H1 (cell line): ENCODE measurements at regions not wholly inside any gene's neighbourhood (a gene's known extent, or its start where the extent isn't known, plus 50 kb on each side); places are given as distances from the start of the nearest gene placed in this dataset.

ENCODE experiments used
- BACH1 ChIP-seq: IDR thresholded peaks from 2 replicates; pipeline ENCODE4 v1.6.1; 2012; ENCODE audit warnings: low read length, improper control_type of control experiment
- CHD2 ChIP-seq: IDR thresholded peaks from 2 replicates; pipeline ENCODE4 v1.6.1; 2012; ENCODE audit warnings: low read length, improper control_type of control experiment
- EP300 ChIP-seq, 2 experiments: IDR thresholded peaks; 1 replicate in 1 of 2; 2 replicates in 1 of 2; pipeline ENCODE4 v1.6.1; 2011 to 2012; ENCODE audit warnings: low read depth in 2 of 2, low read length in 2 of 2, mild to moderate bottlenecking in 2 of 2, borderline replicate concordance in 1 of 2, inconsistent platforms in 1 of 2, moderate library complexity in 1 of 2
- GABPA ChIP-seq: IDR thresholded peaks from 2 replicates; pipeline ENCODE4 v1.6.1; 2011; ENCODE audit warnings: mild to moderate bottlenecking, low read length, moderate library complexity, borderline replicate concordance; ENCODE audit not compliant: insufficient read depth
- KDM1A ChIP-seq: fragments of 200-600, 300-600 bp; sonication (generic); IDR thresholded peaks from 2 replicates; pipeline ENCODE4 v1.7.1; 2016; ENCODE audit warnings: mild to moderate bottlenecking, low read length, borderline replicate concordance
- RFX5 ChIP-seq: IDR thresholded peaks from 2 replicates; pipeline ENCODE4 v1.6.1; 2011; ENCODE audit warnings: low read depth, low read length, improper control_type of control experiment, borderline replicate concordance
- RNF2 ChIP-seq: fragments of 200-900, 300-1000 bp; sonication (generic); IDR thresholded peaks from 2 replicates; pipeline ENCODE4 v1.7.1; 2016; ENCODE audit warnings: borderline replicate concordance, low read depth, mild to moderate bottlenecking, antibody characterized with exemption, low read length; ENCODE audit not compliant: poor library complexity, severe bottlenecking; ENCODE audit errors: missing control alignments
- SP1 ChIP-seq: IDR thresholded peaks from 2 replicates; pipeline ENCODE4 v1.6.1; 2011; ENCODE audit warnings: low read depth, low read length
- SP2 ChIP-seq: IDR thresholded peaks from 2 replicates; pipeline ENCODE4 v1.6.1; 2012; ENCODE audit warnings: mild to moderate bottlenecking, low read length, inconsistent platforms
- TAF1 ChIP-seq: IDR thresholded peaks from 2 replicates; pipeline ENCODE4 v1.6.1; 2011; ENCODE audit warnings: mild to moderate bottlenecking, low read depth, low read length
- TBP ChIP-seq: IDR thresholded peaks from 2 replicates; pipeline ENCODE4 v1.6.1; 2011; ENCODE audit warnings: low read depth, low read length, improper control_type of control experiment
- YY1 ChIP-seq: IDR thresholded peaks from 2 replicates; pipeline ENCODE4 v1.6.1; 2011; ENCODE audit warnings: low read depth, mild to moderate bottlenecking, low read length
- TF ChIP-seq, protein P1 (sequence below), 3 experiments: IDR thresholded peaks; 1 replicate in 2 of 3; 2 replicates in 1 of 3; pipeline versions ENCODE4 v1.5.1 to v1.6.1; 2011; ENCODE audit warnings: low read length in 3 of 3, mild to moderate bottlenecking in 3 of 3, inconsistent platforms in 2 of 3, low read depth in 1 of 3, moderate library complexity in 1 of 3; ENCODE audit not compliant: insufficient read depth in 1 of 3; ENCODE audit errors: control extremely low read depth in 1 of 3
- TF ChIP-seq, protein P2 (sequence below): fragments of 300-600 bp; sonication (generic); IDR thresholded peaks from 2 replicates; pipeline ENCODE4 v1.7.1; 2012; ENCODE audit warnings: low read length, moderate library complexity, mild to moderate bottlenecking, inconsistent platforms; ENCODE audit not compliant: insufficient replicate concordance

DNA sequence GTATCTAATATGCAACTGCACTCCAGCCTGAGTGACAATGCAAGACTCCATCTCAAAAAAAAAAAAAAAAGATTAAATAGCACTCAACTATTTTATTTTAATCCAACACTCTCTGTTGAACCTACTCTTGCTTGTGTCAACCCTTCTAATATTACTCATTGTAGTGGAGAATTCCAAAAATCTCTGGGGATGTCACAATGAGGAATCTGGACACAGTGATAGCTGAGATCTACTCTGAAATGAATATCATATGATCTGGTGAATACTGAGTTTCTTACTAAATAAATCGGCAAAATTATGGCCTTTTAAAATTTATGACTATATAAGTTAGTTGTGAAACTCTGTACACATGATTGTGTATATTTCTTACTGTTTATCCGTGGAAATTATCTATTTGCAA is 418.2 kb downstream of the BCAT1 start:
- no peak for TF ChIP-seq TBP
- TF ChIP-seq YY1: no peak
- no peak for TF ChIP-seq CHD2
- TF ChIP-seq TAF1: no peak
- TF ChIP-seq RNF2: no peak
- TF ChIP-seq, protein P1, sequence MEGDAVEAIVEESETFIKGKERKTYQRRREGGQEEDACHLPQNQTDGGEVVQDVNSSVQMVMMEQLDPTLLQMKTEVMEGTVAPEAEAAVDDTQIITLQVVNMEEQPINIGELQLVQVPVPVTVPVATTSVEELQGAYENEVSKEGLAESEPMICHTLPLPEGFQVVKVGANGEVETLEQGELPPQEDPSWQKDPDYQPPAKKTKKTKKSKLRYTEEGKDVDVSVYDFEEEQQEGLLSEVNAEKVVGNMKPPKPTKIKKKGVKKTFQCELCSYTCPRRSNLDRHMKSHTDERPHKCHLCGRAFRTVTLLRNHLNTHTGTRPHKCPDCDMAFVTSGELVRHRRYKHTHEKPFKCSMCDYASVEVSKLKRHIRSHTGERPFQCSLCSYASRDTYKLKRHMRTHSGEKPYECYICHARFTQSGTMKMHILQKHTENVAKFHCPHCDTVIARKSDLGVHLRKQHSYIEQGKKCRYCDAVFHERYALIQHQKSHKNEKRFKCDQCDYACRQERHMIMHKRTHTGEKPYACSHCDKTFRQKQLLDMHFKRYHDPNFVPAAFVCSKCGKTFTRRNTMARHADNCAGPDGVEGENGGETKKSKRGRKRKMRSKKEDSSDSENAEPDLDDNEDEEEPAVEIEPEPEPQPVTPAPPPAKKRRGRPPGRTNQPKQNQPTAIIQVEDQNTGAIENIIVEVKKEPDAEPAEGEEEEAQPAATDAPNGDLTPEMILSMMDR (IDR thresholded peaks at IDR 0.05; ENCODE audit: control extremely low read depth in 1 of 3, insufficient read depth in 1 of 3, low read depth in 1 of 3, low read length in 3 of 3): no peak
- no peak for TF ChIP-seq EP300 (IDR thresholded peaks at IDR 0.05; ENCODE audit: borderline replicate concordance in 1 of 2, low read depth in 2 of 2, low read length in 2 of 2)
- no peak for TF ChIP-seq RFX5
- TF ChIP-seq, protein P2, sequence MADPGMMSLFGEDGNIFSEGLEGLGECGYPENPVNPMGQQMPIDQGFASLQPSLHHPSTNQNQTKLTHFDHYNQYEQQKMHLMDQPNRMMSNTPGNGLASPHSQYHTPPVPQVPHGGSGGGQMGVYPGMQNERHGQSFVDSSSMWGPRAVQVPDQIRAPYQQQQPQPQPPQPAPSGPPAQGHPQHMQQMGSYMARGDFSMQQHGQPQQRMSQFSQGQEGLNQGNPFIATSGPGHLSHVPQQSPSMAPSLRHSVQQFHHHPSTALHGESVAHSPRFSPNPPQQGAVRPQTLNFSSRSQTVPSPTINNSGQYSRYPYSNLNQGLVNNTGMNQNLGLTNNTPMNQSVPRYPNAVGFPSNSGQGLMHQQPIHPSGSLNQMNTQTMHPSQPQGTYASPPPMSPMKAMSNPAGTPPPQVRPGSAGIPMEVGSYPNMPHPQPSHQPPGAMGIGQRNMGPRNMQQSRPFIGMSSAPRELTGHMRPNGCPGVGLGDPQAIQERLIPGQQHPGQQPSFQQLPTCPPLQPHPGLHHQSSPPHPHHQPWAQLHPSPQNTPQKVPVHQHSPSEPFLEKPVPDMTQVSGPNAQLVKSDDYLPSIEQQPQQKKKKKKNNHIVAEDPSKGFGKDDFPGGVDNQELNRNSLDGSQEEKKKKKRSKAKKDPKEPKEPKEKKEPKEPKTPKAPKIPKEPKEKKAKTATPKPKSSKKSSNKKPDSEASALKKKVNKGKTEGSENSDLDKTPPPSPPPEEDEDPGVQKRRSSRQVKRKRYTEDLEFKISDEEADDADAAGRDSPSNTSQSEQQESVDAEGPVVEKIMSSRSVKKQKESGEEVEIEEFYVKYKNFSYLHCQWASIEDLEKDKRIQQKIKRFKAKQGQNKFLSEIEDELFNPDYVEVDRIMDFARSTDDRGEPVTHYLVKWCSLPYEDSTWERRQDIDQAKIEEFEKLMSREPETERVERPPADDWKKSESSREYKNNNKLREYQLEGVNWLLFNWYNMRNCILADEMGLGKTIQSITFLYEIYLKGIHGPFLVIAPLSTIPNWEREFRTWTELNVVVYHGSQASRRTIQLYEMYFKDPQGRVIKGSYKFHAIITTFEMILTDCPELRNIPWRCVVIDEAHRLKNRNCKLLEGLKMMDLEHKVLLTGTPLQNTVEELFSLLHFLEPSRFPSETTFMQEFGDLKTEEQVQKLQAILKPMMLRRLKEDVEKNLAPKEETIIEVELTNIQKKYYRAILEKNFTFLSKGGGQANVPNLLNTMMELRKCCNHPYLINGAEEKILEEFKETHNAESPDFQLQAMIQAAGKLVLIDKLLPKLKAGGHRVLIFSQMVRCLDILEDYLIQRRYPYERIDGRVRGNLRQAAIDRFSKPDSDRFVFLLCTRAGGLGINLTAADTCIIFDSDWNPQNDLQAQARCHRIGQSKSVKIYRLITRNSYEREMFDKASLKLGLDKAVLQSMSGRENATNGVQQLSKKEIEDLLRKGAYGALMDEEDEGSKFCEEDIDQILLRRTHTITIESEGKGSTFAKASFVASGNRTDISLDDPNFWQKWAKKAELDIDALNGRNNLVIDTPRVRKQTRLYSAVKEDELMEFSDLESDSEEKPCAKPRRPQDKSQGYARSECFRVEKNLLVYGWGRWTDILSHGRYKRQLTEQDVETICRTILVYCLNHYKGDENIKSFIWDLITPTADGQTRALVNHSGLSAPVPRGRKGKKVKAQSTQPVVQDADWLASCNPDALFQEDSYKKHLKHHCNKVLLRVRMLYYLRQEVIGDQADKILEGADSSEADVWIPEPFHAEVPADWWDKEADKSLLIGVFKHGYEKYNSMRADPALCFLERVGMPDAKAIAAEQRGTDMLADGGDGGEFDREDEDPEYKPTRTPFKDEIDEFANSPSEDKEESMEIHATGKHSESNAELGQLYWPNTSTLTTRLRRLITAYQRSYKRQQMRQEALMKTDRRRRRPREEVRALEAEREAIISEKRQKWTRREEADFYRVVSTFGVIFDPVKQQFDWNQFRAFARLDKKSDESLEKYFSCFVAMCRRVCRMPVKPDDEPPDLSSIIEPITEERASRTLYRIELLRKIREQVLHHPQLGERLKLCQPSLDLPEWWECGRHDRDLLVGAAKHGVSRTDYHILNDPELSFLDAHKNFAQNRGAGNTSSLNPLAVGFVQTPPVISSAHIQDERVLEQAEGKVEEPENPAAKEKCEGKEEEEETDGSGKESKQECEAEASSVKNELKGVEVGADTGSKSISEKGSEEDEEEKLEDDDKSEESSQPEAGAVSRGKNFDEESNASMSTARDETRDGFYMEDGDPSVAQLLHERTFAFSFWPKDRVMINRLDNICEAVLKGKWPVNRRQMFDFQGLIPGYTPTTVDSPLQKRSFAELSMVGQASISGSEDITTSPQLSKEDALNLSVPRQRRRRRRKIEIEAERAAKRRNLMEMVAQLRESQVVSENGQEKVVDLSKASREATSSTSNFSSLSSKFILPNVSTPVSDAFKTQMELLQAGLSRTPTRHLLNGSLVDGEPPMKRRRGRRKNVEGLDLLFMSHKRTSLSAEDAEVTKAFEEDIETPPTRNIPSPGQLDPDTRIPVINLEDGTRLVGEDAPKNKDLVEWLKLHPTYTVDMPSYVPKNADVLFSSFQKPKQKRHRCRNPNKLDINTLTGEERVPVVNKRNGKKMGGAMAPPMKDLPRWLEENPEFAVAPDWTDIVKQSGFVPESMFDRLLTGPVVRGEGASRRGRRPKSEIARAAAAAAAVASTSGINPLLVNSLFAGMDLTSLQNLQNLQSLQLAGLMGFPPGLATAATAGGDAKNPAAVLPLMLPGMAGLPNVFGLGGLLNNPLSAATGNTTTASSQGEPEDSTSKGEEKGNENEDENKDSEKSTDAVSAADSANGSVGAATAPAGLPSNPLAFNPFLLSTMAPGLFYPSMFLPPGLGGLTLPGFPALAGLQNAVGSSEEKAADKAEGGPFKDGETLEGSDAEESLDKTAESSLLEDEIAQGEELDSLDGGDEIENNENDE: no peak
- no peak for TF ChIP-seq SP2
- no peak for TF ChIP-seq KDM1A
- no peak for TF ChIP-seq GABPA
- no peak for TF ChIP-seq BACH1
- TF ChIP-seq SP1: no peak
